ENCODE measurements at regions not wholly inside any gene's neighbourhood (a gene's known extent, or its start where the extent isn't known, plus 50 kb on each side); places are given as distances from the start of the nearest gene placed in this dataset.

GRCh38 chr17:63095879-63096278 lies 129.8 kb downstream of the TANC2 start:
- no peaks in the 10 kb centered on the region for H3K36me3 ChIP-seq (ENCODE audit: insufficient read depth, low read length)
- H3F3A ChIP-seq (ENCODE audit: insufficient read depth, low read length, poor library complexity, severe bottlenecking): no peaks in the 10 kb centered on the region
- H4K20me1 ChIP-seq (ENCODE audit: insufficient read depth): peaks cover 8% of the 10 kb centered on the region
- H3K9me3 ChIP-seq (ENCODE audit: low read length): no peaks in the 10 kb centered on the region
- H2AFZ ChIP-seq (ENCODE audit: low read depth, low read length): no peak overlapping the region
- H3K4me2 ChIP-seq (ENCODE audit: low read length): no peak overlapping the region
- H3K9ac ChIP-seq (ENCODE audit: low read length): no peak overlapping the region
- TF ChIP-seq TAF1 (IDR thresholded peaks at IDR 0.05; ENCODE audit: low read depth): no peak
- no peak for TF ChIP-seq EZH2 (IDR thresholded peaks at IDR 0.05; ENCODE audit: borderline replicate concordance, insufficient read depth, low read length, poor library complexity, severe bottlenecking)
- no peak for TF ChIP-seq RAD21 (conservative IDR thresholded peaks at IDR 0.05)
- TF ChIP-seq, protein P1, sequence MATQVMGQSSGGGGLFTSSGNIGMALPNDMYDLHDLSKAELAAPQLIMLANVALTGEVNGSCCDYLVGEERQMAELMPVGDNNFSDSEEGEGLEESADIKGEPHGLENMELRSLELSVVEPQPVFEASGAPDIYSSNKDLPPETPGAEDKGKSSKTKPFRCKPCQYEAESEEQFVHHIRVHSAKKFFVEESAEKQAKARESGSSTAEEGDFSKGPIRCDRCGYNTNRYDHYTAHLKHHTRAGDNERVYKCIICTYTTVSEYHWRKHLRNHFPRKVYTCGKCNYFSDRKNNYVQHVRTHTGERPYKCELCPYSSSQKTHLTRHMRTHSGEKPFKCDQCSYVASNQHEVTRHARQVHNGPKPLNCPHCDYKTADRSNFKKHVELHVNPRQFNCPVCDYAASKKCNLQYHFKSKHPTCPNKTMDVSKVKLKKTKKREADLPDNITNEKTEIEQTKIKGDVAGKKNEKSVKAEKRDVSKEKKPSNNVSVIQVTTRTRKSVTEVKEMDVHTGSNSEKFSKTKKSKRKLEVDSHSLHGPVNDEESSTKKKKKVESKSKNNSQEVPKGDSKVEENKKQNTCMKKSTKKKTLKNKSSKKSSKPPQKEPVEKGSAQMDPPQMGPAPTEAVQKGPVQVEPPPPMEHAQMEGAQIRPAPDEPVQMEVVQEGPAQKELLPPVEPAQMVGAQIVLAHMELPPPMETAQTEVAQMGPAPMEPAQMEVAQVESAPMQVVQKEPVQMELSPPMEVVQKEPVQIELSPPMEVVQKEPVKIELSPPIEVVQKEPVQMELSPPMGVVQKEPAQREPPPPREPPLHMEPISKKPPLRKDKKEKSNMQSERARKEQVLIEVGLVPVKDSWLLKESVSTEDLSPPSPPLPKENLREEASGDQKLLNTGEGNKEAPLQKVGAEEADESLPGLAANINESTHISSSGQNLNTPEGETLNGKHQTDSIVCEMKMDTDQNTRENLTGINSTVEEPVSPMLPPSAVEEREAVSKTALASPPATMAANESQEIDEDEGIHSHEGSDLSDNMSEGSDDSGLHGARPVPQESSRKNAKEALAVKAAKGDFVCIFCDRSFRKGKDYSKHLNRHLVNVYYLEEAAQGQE (IDR thresholded peaks at IDR 0.05; ENCODE audit: borderline replicate concordance): no peak
- no peak for TF ChIP-seq MXI1 (conservative IDR thresholded peaks at IDR 0.05; ENCODE audit: poor library complexity, severe bottlenecking)
- TF ChIP-seq POLR2AphosphoS5 (IDR thresholded peaks at IDR 0.05): no peak
- no peak for TF ChIP-seq SMC3 (conservative IDR thresholded peaks at IDR 0.05; ENCODE audit: poor library complexity)
- TF ChIP-seq CTCF (IDR thresholded peaks at IDR 0.05; ENCODE audit: poor library complexity, severe bottlenecking): no peak
- TF ChIP-seq EP300 (conservative IDR thresholded peaks at IDR 0.05; ENCODE audit: poor library complexity, severe bottlenecking): no peak
- H3K9me2 ChIP-seq (ENCODE audit: insufficient read depth, low read length): no peaks in the 10 kb centered on the region
- no peak overlapping the region for H3K27ac ChIP-seq (ENCODE audit: low read length)
- no peak overlapping the region for H3K4me3 ChIP-seq (ENCODE audit: low read length)
- peaks cover 31% of the 10 kb centered on the region for H3K79me2 ChIP-seq (replicated peaks; ENCODE audit: insufficient read depth, low read length)
- H3K27me3 ChIP-seq (ENCODE audit: insufficient read depth, low read depth, low read length): no peaks in the 10 kb centered on the region

DNA sequence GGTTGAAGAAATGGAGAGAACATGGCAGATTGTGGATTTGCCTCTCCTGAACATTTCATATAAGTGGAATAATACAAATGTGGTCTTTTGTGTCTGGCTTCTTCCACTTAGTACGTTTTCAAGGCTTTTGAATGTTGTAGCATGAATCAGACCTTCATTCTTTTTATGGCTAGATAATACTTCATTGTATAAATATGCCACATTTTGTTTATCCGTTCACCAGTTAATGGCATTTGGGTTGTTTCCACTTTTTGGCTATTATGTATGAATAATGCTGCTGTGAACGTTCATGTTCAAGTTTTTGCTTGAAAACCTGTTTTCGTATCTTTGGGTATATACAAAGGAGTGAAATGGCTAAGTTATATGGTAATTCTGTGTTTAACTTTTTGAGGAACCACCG lies 130.4 kb downstream of the TANC2 start:
- Histone ChIP-seq H2AFZ (ENCODE audit: low read depth, low read length) (no peak overlapping the region), H4K20me1 (ENCODE audit: insufficient read depth) (peaks cover 8% of the 10 kb centered on the region), H3K9me2 (ENCODE audit: insufficient read depth, low read length) (no peaks in the 10 kb centered on the region), H3K27ac (ENCODE audit: low read length) (no peak overlapping the region), H3F3A (ENCODE audit: insufficient read depth, low read length, poor library complexity, severe bottlenecking) (no peaks in the 10 kb centered on the region), H3K27me3 (ENCODE audit: insufficient read depth, low read depth, low read length) (no peaks in the 10 kb centered on the region), H3K4me2 (ENCODE audit: low read length) (no peak overlapping the region), H3K9ac (ENCODE audit: low read length) (no peak overlapping the region), H3K4me3 (ENCODE audit: low read length) (no peak overlapping the region), H3K9me3 (ENCODE audit: low read length) (no peaks in the 10 kb centered on the region), H3K36me3 (ENCODE audit: insufficient read depth, low read length) (peaks cover 2% of the 10 kb centered on the region), H3K79me2 (replicated peaks; ENCODE audit: insufficient read depth, low read length) (peaks cover 31% of the 10 kb centered on the region)
- TF ChIP-seq POLR2AphosphoS5 (IDR thresholded peaks at IDR 0.05) (no peak), TAF1 (IDR thresholded peaks at IDR 0.05; ENCODE audit: low read depth) (no peak), MXI1 (conservative IDR thresholded peaks at IDR 0.05; ENCODE audit: poor library complexity, severe bottlenecking) (no peak), EP300 (conservative IDR thresholded peaks at IDR 0.05; ENCODE audit: poor library complexity, severe bottlenecking) (no peak), CTCF (IDR thresholded peaks at IDR 0.05; ENCODE audit: poor library complexity, severe bottlenecking) (no peak), EZH2 (IDR thresholded peaks at IDR 0.05; ENCODE audit: borderline replicate concordance, insufficient read depth, low read length, poor library complexity, severe bottlenecking) (no peak), RAD21 (conservative IDR thresholded peaks at IDR 0.05) (no peak), SMC3 (conservative IDR thresholded peaks at IDR 0.05; ENCODE audit: poor library complexity) (no peak)
- TF ChIP-seq, protein P1 (IDR thresholded peaks at IDR 0.05; ENCODE audit: borderline replicate concordance): no peak
